ENCODE measurements at regions not wholly inside any gene's neighbourhood (a gene's known extent, or its start where the extent isn't known, plus 50 kb on each side); places are given as distances from the start of the nearest gene placed in this dataset.

DNA sequence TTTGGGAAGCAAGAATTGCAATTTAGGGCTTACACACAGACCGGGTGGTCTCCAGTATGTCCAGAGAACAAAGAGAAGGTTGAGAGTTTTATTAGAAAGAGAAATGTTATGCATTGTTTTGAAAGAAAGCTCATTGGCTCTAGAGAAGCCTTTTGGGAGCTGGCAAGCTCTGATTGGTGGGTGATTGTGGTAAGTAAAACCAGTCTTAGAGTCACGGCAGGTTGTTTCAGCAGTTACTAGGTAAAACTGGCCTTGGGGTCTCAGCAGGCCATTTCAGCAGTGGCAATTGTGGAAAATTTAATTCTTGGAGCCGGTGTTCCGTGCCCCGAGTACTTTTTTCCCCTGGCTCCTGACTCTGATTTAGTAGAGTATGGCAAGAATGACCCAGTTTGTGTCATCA is 78.1 kb downstream of the MRPL46 start:
- TF ChIP-seq, protein P1, sequence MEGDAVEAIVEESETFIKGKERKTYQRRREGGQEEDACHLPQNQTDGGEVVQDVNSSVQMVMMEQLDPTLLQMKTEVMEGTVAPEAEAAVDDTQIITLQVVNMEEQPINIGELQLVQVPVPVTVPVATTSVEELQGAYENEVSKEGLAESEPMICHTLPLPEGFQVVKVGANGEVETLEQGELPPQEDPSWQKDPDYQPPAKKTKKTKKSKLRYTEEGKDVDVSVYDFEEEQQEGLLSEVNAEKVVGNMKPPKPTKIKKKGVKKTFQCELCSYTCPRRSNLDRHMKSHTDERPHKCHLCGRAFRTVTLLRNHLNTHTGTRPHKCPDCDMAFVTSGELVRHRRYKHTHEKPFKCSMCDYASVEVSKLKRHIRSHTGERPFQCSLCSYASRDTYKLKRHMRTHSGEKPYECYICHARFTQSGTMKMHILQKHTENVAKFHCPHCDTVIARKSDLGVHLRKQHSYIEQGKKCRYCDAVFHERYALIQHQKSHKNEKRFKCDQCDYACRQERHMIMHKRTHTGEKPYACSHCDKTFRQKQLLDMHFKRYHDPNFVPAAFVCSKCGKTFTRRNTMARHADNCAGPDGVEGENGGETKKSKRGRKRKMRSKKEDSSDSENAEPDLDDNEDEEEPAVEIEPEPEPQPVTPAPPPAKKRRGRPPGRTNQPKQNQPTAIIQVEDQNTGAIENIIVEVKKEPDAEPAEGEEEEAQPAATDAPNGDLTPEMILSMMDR (conservative IDR thresholded peaks at IDR 0.05) = no peak
- TF ChIP-seq ZFX (IDR thresholded peaks at IDR 0.05) = no peak

Data from C4-2B (cell line).